ENCODE measurements at regions not wholly inside any gene's neighbourhood (a gene's known extent, or its start where the extent isn't known, plus 50 kb on each side); places are given as distances from the start of the nearest gene placed in this dataset.
"Not testable (repeated sequence)": the region's sequence is repeated elsewhere in the genome, so short reads cannot be mapped to it uniquely, and the experiment has no call there.

DNA sequence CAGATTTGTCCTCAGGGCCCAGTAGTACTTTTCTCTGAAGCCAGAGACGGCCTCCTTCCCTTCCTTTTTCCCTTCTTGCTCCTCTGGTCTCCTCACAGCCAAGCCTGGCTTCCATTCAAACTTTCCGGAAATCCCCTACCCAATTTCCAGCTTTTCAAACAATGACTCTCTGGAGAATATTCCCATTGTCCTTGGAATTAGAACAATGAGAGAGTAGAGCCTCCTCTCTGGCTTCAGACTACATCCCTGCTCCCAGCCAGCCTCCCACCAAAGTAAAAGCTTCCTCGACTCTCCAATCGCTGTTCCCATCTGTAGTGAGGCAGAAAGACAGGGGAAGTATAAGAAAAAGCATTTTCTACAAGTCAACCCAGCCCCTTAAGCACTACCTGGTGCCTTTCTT, 77.7 kb upstream of the SOX13 start:
- Histone ChIP-seq H3K4me1 (peaks cover 0 to 13% (median 5%) of the 10 kb centered on the region in 3 donors), H3K9me3 (no peaks in the 10 kb centered on the region), H3K36me3 (no peaks in the 10 kb centered on the region), H3K27ac (no peak overlapping the region), H3K27me3 (peaks cover 0 to 35% (median 0%) of the 10 kb centered on the region in 4 donors), H3K4me3 (no peak overlapping the region)
- intact Hi-C loops (cut with DNase I): no loop called here
- DNase-seq: no peak
- 17 to 42% methylated on average over 4 of the region's 4 CpGs for WGBS, 2 donors
- TF ChIP-seq CTCF (IDR thresholded peaks at IDR 0.05) (no peak), POLR2A (IDR thresholded peaks at IDR 0.05) (no peak)

GRCh38 chr1:203996126-203996525, 76.8 kb upstream of the SOX13 start:
- intact Hi-C loops (cut with DNase I): no loop called here
- no peak for DNase-seq
- Histone ChIP-seq H3K27me3 (peaks cover 0 to 35% (median 0%) of the 10 kb centered on the region in 4 donors), H3K4me1 (peaks cover 0 to 13% (median 5%) of the 10 kb centered on the region in 3 donors), H3K36me3 (no peaks in the 10 kb centered on the region), H3K27ac (no peak overlapping the region), H3K4me3 (no peak overlapping the region), H3K9me3 (no peaks in the 10 kb centered on the region)
- no peak for TF ChIP-seq POLR2A (IDR thresholded peaks at IDR 0.05)
- no peak for TF ChIP-seq CTCF (IDR thresholded peaks at IDR 0.05)
- WGBS, 2 donors: 31% methylated on average over 1 of the region's 4 CpGs; no CpG with 5 or more reads in 1 of the 2 donors

GRCh38 chr1:203998571-203998970, 74.3 kb upstream of the SOX13 start:
- DNase-seq; H3K36me3 ChIP-seq; H3K27ac ChIP-seq; H3K4me3 ChIP-seq; intact Hi-C loops (cut with DNase I); H3K9me3 ChIP-seq: not testable (repeated sequence)
- peaks cover 0 to 13% (median 5%) of the 10 kb centered on the region in 3 donors for H3K4me1 ChIP-seq
- WGBS, 2 donors: 86 to 93% methylated on average over 5 of the region's 5 CpGs
- H3K27me3 ChIP-seq: peaks cover 0 to 35% (median 0%) of the 10 kb centered on the region in 4 donors

DNA sequence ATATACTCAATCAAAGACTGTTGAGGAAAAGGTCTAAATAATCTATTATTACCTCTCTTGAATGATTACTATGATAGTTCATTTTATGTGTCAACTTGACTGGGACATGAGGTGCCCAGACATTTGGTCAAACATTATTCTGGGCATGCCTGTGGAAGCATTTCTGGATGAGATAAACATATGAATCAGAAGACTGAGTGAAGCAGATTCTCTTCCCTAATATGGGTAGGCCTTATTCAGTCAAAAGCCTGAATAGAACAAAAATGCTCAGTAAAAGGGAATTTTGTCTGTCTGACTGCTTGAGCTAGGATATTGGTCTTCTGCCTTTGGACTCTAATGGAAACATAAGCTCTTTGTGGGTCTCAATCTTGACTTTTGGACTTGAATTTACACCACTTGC, 73.3 kb upstream of the SOX13 start:
- no peaks in the 10 kb centered on the region for H3K36me3 ChIP-seq
- intact Hi-C loops (cut with DNase I): no loop called here
- TF ChIP-seq POLR2A (IDR thresholded peaks at IDR 0.05) (no peak), CTCF (IDR thresholded peaks at IDR 0.05) (no peak)
- no peak overlapping the region for H3K27ac ChIP-seq
- peaks cover 0 to 13% (median 5%) of the 10 kb centered on the region in 3 donors for H3K4me1 ChIP-seq
- peaks cover 0 to 24% (median 0%) of the 10 kb centered on the region in 4 donors for H3K27me3 ChIP-seq
- no peaks in the 10 kb centered on the region for H3K9me3 ChIP-seq
- no peak overlapping the region for H3K4me3 ChIP-seq
- no peak for DNase-seq

- H3K9me3 ChIP-seq: no peaks in the 10 kb centered on the region
- no peak for DNase-seq
- intact Hi-C loops (cut with DNase I): no loop called here
- H3K4me3 ChIP-seq: no peak overlapping the region
- peaks cover 0 to 9% (median 0%) of the 10 kb centered on the region in 4 donors for H3K27me3 ChIP-seq
- no peak overlapping the region for H3K27ac ChIP-seq
- WGBS, 2 donors: 70 to 75% methylated on average over 2 of the region's 2 CpGs
- H3K36me3 ChIP-seq: no peaks in the 10 kb centered on the region
- H3K4me1 ChIP-seq: no peaks in the 10 kb centered on the region
- TF ChIP-seq CTCF (IDR thresholded peaks at IDR 0.05) (no peak), POLR2A (IDR thresholded peaks at IDR 0.05) (no peak)
Measured at GRCh38 chr1:204001166-204001901, 71.6 kb upstream of the SOX13 start.

Measured in esophagus squamous epithelium (tissue), 5 donors.